IMR-90 (cell line): ENCODE measurements at regions not wholly inside any gene's neighbourhood (a gene's known extent, or its start where the extent isn't known, plus 50 kb on each side); places are given as distances from the start of the nearest gene placed in this dataset.

Source experiments
- ATAC-seq: fragments of 200-7000 bp; cut with Tn5 transposase; 2 replicates; pipeline ENCODE4 v1.9.1; 2020; ENCODE audit warnings: low read depth, mild to moderate bottlenecking, moderate library complexity
- BruUV-seq: library from RNA; stranded (reverse); fragments of 400-500 nt; replicated peaks from 2 replicates; lab custom pipeline; 2021; lab: Mats Ljungman, UMichigan
- CTCF ChIA-PET: fragments of 300-600 bp; formaldehyde crosslinking; extraction: SDS; loops from one replicate; lab custom pipeline; 2021; ENCODE audit warnings: antibody characterized with exemption; lab: Yijun Ruan, JAX
- POLR2A ChIA-PET: fragments of 300-600 bp; sonication (Branson Sonifier 250); formaldehyde crosslinking; loops from one replicate; lab custom pipeline; 2022; ENCODE audit warnings: antibody characterized with exemption; ENCODE audit not compliant: unreplicated experiment; lab: Charles Lee
- DNase-seq: peaks from one replicate; pipeline ENCODE4 v3.0.0; 2013
- H2AFZ ChIP-seq: replicated peaks from 2 replicates; pipeline ENCODE3; 2013; ENCODE audit warnings: low read length, mild to moderate bottlenecking; ENCODE audit not compliant: poor library complexity
- H2AK5ac ChIP-seq: 2 replicates; pipeline ENCODE4 v1.6.1; 2013; ENCODE audit warnings: low read depth, low read length, inconsistent platforms
- H2AK9ac ChIP-seq: replicated peaks from 2 replicates; pipeline ENCODE3; 2013; ENCODE audit warnings: mild to moderate bottlenecking, low read depth, low read length, moderate library complexity; ENCODE audit not compliant: poor library complexity
- H2BK120ac ChIP-seq: 2 replicates; pipeline ENCODE4 v1.6.1; 2013; ENCODE audit warnings: low read depth, low read length, inconsistent platforms
- H2BK15ac ChIP-seq: 3 replicates; pipeline ENCODE4 v1.6.1; 2013; ENCODE audit warnings: low read depth, low read length, inconsistent platforms
- H2BK20ac ChIP-seq: 2 replicates; pipeline ENCODE4 v1.6.1; 2013; ENCODE audit warnings: low read depth, mild to moderate bottlenecking, inconsistent platforms, low read length, moderate library complexity
- H2BK5ac ChIP-seq: 2 replicates; pipeline ENCODE4 v1.6.1; 2013; ENCODE audit warnings: mild to moderate bottlenecking, low read depth, low read length, inconsistent platforms; ENCODE audit not compliant: poor library complexity, severe bottlenecking
- H3K14ac ChIP-seq: replicated peaks from 2 replicates; pipeline ENCODE4 v1.6.1; 2013; ENCODE audit warnings: low read depth, low read length, inconsistent platforms
- H3K18ac ChIP-seq: 2 replicates; pipeline ENCODE4 v1.6.1; 2013; ENCODE audit warnings: low read depth, low read length, control low read depth
- H3K23ac ChIP-seq: 2 replicates; pipeline ENCODE4 v1.6.1; 2013; ENCODE audit warnings: low read depth, low read length, inconsistent platforms
- H3K27ac ChIP-seq: 2 replicates; pipeline ENCODE4 v1.5.1; 2013; ENCODE audit warnings: mild to moderate bottlenecking, control low read depth, low read length; ENCODE audit not compliant: insufficient read depth
- H3K27me3 ChIP-seq: 2 replicates; pipeline ENCODE4 v1.6.1; 2013; ENCODE audit warnings: low read length; ENCODE audit not compliant: control insufficient read depth, insufficient read depth
- H3K36me3 ChIP-seq: 2 replicates; pipeline ENCODE4 v1.6.1; 2013; ENCODE audit warnings: low read length, mixed read lengths; ENCODE audit not compliant: control insufficient read depth, insufficient read depth
- H3K4ac ChIP-seq: 2 replicates; pipeline ENCODE4 v1.6.1; 2013; ENCODE audit warnings: low read depth, low read length, inconsistent platforms
- H3K4me1 ChIP-seq: 2 replicates; pipeline ENCODE4 v1.6.1; 2013; ENCODE audit warnings: low read length, mixed read lengths; ENCODE audit not compliant: control insufficient read depth, insufficient read depth
- H3K4me2 ChIP-seq: 2 replicates; pipeline ENCODE4 v1.6.1; 2013; ENCODE audit warnings: low read depth, mild to moderate bottlenecking, control low read depth, low read length, moderate library complexity
- H3K4me3 ChIP-seq: 2 replicates; pipeline ENCODE4 v1.5.1; 2013; ENCODE audit warnings: low read depth, mild to moderate bottlenecking, control low read depth, low read length, moderate library complexity; ENCODE audit not compliant: insufficient read depth
- H3K56ac ChIP-seq: 2 replicates; pipeline ENCODE4 v1.6.1; 2013; ENCODE audit warnings: low read length, inconsistent platforms; ENCODE audit not compliant: insufficient read depth; ENCODE audit errors: extremely low read depth
- H3K79me1 ChIP-seq, 2 experiments: 2 replicates each; pipeline ENCODE4 v1.6.1; 2013; ENCODE audit warnings: low read length in 2 of 2, inconsistent platforms in 1 of 2, low read depth in 1 of 2
- H3K9ac ChIP-seq: 2 replicates; pipeline ENCODE4 v1.6.1; 2013; ENCODE audit warnings: low read depth, low read length, control low read depth
- H3K9me1 ChIP-seq: 2 replicates; pipeline ENCODE4 v1.6.1; 2013; ENCODE audit warnings: low read length, inconsistent platforms; ENCODE audit not compliant: insufficient read depth
- H3K9me3 ChIP-seq: 2 replicates; pipeline ENCODE4 v1.6.1; 2013; ENCODE audit warnings: low read length; ENCODE audit not compliant: control insufficient read depth, insufficient read depth
- H4K20me1 ChIP-seq: 2 replicates; pipeline ENCODE4 v1.6.1; 2013; ENCODE audit warnings: low read length, inconsistent platforms; ENCODE audit not compliant: insufficient read depth
- H4K5ac ChIP-seq: 2 replicates; pipeline ENCODE4 v1.6.1; 2013; ENCODE audit warnings: mild to moderate bottlenecking, low read depth, low read length, control low read depth
- H4K8ac ChIP-seq, 2 experiments: 2 replicates each; pipeline ENCODE4 v1.6.1; 2013; ENCODE audit warnings: low read depth in 2 of 2, low read length in 2 of 2, control low read depth in 1 of 2, inconsistent platforms in 1 of 2
- H4K91ac ChIP-seq: 2 replicates; pipeline ENCODE4 v1.6.1; 2013; ENCODE audit warnings: low read depth, low read length, inconsistent platforms; ENCODE audit not compliant: insufficient read depth
- BHLHE40 ChIP-seq: fragments of 150-350 bp; IDR thresholded peaks from 2 replicates; pipeline ENCODE4 v1.6.1; 2016; ENCODE audit warnings: mild to moderate bottlenecking, low read depth, low read length
- FOS ChIP-seq: fragments of 150-350 bp; IDR thresholded peaks from 2 replicates; pipeline ENCODE4 v1.6.1; 2016; ENCODE audit warnings: low read depth, low read length
- MAZ ChIP-seq: IDR thresholded peaks from 2 replicates; pipeline ENCODE4 v1.6.1; 2012; ENCODE audit warnings: low read depth, mild to moderate bottlenecking, low read length, improper control_type of control experiment, moderate library complexity, borderline replicate concordance
- RAD21 ChIP-seq: IDR thresholded peaks from 2 replicates; pipeline ENCODE4 v1.6.1; 2012; ENCODE audit warnings: low read length, improper control_type of control experiment
- RFX5 ChIP-seq: IDR thresholded peaks from 2 replicates; pipeline ENCODE4 v1.8.0; 2012; ENCODE audit warnings: low read depth, mild to moderate bottlenecking, low read length, moderate library complexity
- WGBS, 2 experiments: methylation state at CpG; one replicate each; pipeline versions ENCODE4 v1.1.5 to v1.1.7; 2013; ENCODE audit warnings: missing lambda C conversion rate in 2 of 2; ENCODE audit not compliant: insufficient read length in 1 of 2; ENCODE audit errors: extremely low coverage in 2 of 2; 5-methylcytosine and 5-hydroxymethylcytosine counted together
- dilution Hi-C: fragments of 300-500 bp; cut with HindIII; formaldehyde crosslinking; loops from one replicate; pipeline ENCODE4 v1.14.3; 2018; ENCODE audit warnings: low sequenced_read_pairs; ENCODE audit not compliant: unreplicated experiment
- in situ Hi-C: fragments of 300-500 bp; cut with MboI; formaldehyde crosslinking; loops from 3 replicates; pipeline ENCODE4 v1.14.3; 2019; ENCODE audit warnings: low sequenced_read_pairs, inconsistent platforms, mixed read lengths
- intact Hi-C: fragments of 100-400 bp; cut with micrococcal nuclease; formaldehyde crosslinking; loops from 2 replicates; pipeline ENCODE4 v1.10.0; 2022
- TF ChIP-seq, protein P1 (sequence below): fragments of 150-350 bp; IDR thresholded peaks from 2 replicates; pipeline ENCODE4 v1.6.1; 2017; ENCODE audit warnings: mild to moderate bottlenecking, antibody characterized with exemption, low read length, low read depth

DNA sequence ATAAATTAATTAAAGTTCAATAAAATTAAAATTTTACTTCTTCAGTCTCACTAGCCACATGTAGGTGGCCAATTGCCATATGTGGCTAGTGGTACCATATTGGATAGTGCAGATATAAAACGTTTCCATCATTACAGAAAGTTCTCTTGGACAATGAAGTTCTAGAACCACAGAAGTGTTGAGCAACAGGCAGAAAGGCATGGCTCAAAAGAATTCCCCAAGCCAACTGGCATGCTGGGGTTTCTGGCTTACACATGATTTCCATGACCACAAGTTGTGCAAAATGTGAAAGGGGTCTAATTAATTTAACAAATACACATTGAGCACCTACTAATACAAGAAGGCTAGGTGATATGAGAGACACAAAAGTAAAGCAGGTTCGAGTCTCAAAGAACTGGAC, 72.2 kb upstream of the CDC42BPA start:
- Histone ChIP-seq H3K23ac (no peak overlapping the region), H2BK5ac (no peak overlapping the region), H4K5ac (no peak overlapping the region), H3K4me3 (no peak overlapping the region), H3K14ac (no peak overlapping the region), H2BK20ac (no peak overlapping the region), H2BK120ac (no peak overlapping the region), H2AK5ac (no peak overlapping the region), H3K9me1 (no peaks in the 10 kb centered on the region), H3K27ac (no peak overlapping the region), H3K4me1 (no peaks in the 10 kb centered on the region), H3K4me2 (no peak overlapping the region), H3K9ac (no peak overlapping the region), H4K91ac (no peak overlapping the region), H3K27me3 (no peaks in the 10 kb centered on the region; the same call in 1 of the 2 replicates), H2BK15ac (no peak overlapping the region), H3K56ac (no peak overlapping the region), H3K79me1 (no peaks in the 10 kb centered on the region), H4K8ac (no peak overlapping the region), H3K18ac (no peak overlapping the region), H3K36me3 (no peaks in the 10 kb centered on the region), H4K20me1 (no peaks in the 10 kb centered on the region), H2AFZ (no peak overlapping the region), H2AK9ac (no peak overlapping the region), H3K9me3 (no peaks in the 10 kb centered on the region), H3K4ac (no peak overlapping the region)
- TF ChIP-seq FOS: no peak
- TF ChIP-seq, protein P1, sequence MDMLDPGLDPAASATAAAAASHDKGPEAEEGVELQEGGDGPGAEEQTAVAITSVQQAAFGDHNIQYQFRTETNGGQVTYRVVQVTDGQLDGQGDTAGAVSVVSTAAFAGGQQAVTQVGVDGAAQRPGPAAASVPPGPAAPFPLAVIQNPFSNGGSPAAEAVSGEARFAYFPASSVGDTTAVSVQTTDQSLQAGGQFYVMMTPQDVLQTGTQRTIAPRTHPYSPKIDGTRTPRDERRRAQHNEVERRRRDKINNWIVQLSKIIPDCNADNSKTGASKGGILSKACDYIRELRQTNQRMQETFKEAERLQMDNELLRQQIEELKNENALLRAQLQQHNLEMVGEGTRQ: no peak
- no peak for TF ChIP-seq BHLHE40
- no peak for TF ChIP-seq RAD21
- TF ChIP-seq MAZ: no peak
- no peak for TF ChIP-seq RFX5
- no peak for DNase-seq
- CTCF ChIA-PET: no interaction called here
- WGBS, 2 experiments: no CpG with 5 or more reads among the region's 2 CpGs
- BruUV-seq: no TSS peak
- intact Hi-C loops (no loop called here), in situ Hi-C loops (no loop called here), dilution Hi-C loops (no loop called here)
- no peak for ATAC-seq
- POLR2A ChIA-PET: no interaction called here
